ENCODE measurements at regions not wholly inside any gene's neighbourhood (a gene's known extent, or its start where the extent isn't known, plus 50 kb on each side); places are given as distances from the start of the nearest gene placed in this dataset.

GRCh38 chr16:54467398-54467797 lies 180.8 kb upstream of the IRX3 start:
- Histone ChIP-seq H3K27me3 (peaks cover 0 to 28% (median 0%) of the 10 kb centered on the region in 4 donors), H3K4me3 (no peak overlapping the region), H3K9me3 (peaks cover 0 to 20% (median 0%) of the 10 kb centered on the region in 3 donors), H3K27ac (no peak overlapping the region), H3K4me1 (no peaks in the 10 kb centered on the region), H3K36me3 (no peaks in the 10 kb centered on the region)
- intact Hi-C loops (cut with DNase I), result no loop called here
- DNase-seq, result no peak
- no peak for TF ChIP-seq POLR2A (IDR thresholded peaks at IDR 0.05)
- TF ChIP-seq CTCF (IDR thresholded peaks at IDR 0.05), result no peak
- 87 to 88% methylated on average over 2 of the region's 2 CpGs for WGBS, 2 donors

DNA sequence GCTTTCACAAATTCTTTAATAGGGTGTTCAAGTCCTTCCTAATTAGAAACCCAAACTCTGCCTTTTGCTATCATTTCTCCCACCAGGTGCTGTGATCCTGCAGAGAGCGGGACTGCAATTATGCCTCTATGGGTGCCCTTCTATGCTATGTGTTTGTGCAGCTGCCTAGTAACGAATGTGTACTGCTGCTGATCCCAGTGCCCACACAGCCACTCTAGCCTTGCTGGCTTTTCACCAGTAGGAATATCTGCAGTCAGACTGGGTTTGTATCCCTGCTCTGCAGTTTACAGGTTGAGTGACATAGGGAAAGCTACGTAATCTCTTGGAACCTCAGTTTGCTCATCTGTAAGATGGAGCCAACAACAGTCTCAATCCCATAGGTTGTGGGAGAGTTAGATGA lies 179.6 kb upstream of the IRX3 start:
- no peaks in the 10 kb centered on the region for H3K4me1 ChIP-seq
- no peak for DNase-seq
- intact Hi-C loops (cut with DNase I), result no loop called here
- no peaks in the 10 kb centered on the region for H3K36me3 ChIP-seq
- no peak overlapping the region for H3K4me3 ChIP-seq
- TF ChIP-seq CTCF (IDR thresholded peaks at IDR 0.05) (no peak), POLR2A (IDR thresholded peaks at IDR 0.05) (no peak)
- peaks cover 0 to 20% (median 0%) of the 10 kb centered on the region in 3 donors for H3K9me3 ChIP-seq
- no peak overlapping the region for H3K27ac ChIP-seq
- H3K27me3 ChIP-seq, result peaks cover 0 to 28% (median 0%) of the 10 kb centered on the region in 4 donors
- WGBS, 2 donors, result 72 to 90% methylated on average over 3 of the region's 3 CpGs

- WGBS, 2 donors, result 88 to 89% methylated on average over 4 of the region's 4 CpGs
- Histone ChIP-seq H3K4me3 (no peak overlapping the region), H3K4me1 (peaks cover 0 to 4% (median 0%) of the 10 kb centered on the region in 3 donors), H3K36me3 (no peaks in the 10 kb centered on the region), H3K27me3 (peaks cover 0 to 33% (median 0%) of the 10 kb centered on the region in 4 donors), H3K9me3 (peaks cover 0 to 20% (median 0%) of the 10 kb centered on the region in 3 donors), H3K27ac (no peak overlapping the region)
- TF ChIP-seq POLR2A (IDR thresholded peaks at IDR 0.05), result no peak
- no peak for TF ChIP-seq CTCF (IDR thresholded peaks at IDR 0.05)
- intact Hi-C loops (cut with DNase I), result no loop called here
- no peak for DNase-seq
Measured at GRCh38 chr16:54465063-54465462, 178.5 kb upstream of the IRX3 start.

- TF ChIP-seq POLR2A (IDR thresholded peaks at IDR 0.05) (no peak), CTCF (IDR thresholded peaks at IDR 0.05) (no peak)
- no peak overlapping the region for H3K4me3 ChIP-seq
- 55 to 78% methylated on average over 2 of the region's 2 CpGs for WGBS, 2 donors
- peaks cover 0 to 49% (median 0%) of the 10 kb centered on the region in 4 donors for H3K27me3 ChIP-seq
- peaks cover 0 to 4% (median 0%) of the 10 kb centered on the region in 3 donors for H3K4me1 ChIP-seq
- no peak overlapping the region for H3K27ac ChIP-seq
- H3K36me3 ChIP-seq, result no peaks in the 10 kb centered on the region
- no peak for DNase-seq
- H3K9me3 ChIP-seq, result peaks cover 0 to 20% (median 0%) of the 10 kb centered on the region in 3 donors
- intact Hi-C loops (cut with DNase I), result no loop called here
Measured at GRCh38 chr16:54462771-54463170, 176.2 kb upstream of the IRX3 start.

- Histone ChIP-seq H3K4me1 (peaks cover 0 to 4% (median 0%) of the 10 kb centered on the region in 3 donors), H3K4me3 (no peak overlapping the region), H3K27me3 (peaks cover 0 to 54% (median 0%) of the 10 kb centered on the region in 4 donors), H3K27ac (no peak overlapping the region), H3K36me3 (no peaks in the 10 kb centered on the region), H3K9me3 (peaks cover 0 to 20% (median 0%) of the 10 kb centered on the region in 3 donors)
- no peak for TF ChIP-seq POLR2A (IDR thresholded peaks at IDR 0.05)
- no peak for TF ChIP-seq CTCF (IDR thresholded peaks at IDR 0.05)
- intact Hi-C loops (cut with DNase I), result no loop called here
- DNase-seq, result no peak
- WGBS, 2 donors, result 66 to 79% methylated on average over 2 of the region's 2 CpGs
Measured at GRCh38 chr16:54462151-54462651, 175.6 kb upstream of the IRX3 start.
